Pancreas (tissue), 10 donors: ENCODE measurements at regions not wholly inside any gene's neighbourhood (a gene's known extent, or its start where the extent isn't known, plus 50 kb on each side); places are given as distances from the start of the nearest gene placed in this dataset.
"Not testable (repeated sequence)": the region's sequence is repeated elsewhere in the genome, so short reads cannot be mapped to it uniquely, and the experiment has no call there.

ENCODE experiments used
- ATAC-seq, 4 donors: fragments of 200-7000 bp; cut with Tn5 transposase; one replicate each; pipeline versions ENCODE4 v1.8.0 to v1.9.1; 2020; ENCODE audit warnings: mild to moderate bottlenecking in 4 of 4, moderate library complexity in 4 of 4
- DNase-seq, 6 donors: peaks; one replicate each; pipeline ENCODE4 v3.0.0-alpha.2; 2020
- FAIRE-seq: peaks from 2 replicates; lab custom pipeline; 2012; peaks lifted over from hg19 to GRCh38; lab: Jason Lieb, UNC
- H3K27ac ChIP-seq, 4 donors: fragments of 200-600 bp; sonication (generic); 1 replicate in 3 of 4; 2 replicates in 1 of 4; pipeline versions ENCODE4 v1.5.0 to v1.8.0; 2020
- H3K27me3 ChIP-seq, 4 donors: fragments of 200-600 bp; one replicate each; pipeline ENCODE4 v1.8.0; 2021
- H3K36me3 ChIP-seq, 3 donors: fragments of 200-600 bp; sonication (generic) in 1 of 3; one replicate each; pipeline versions ENCODE4 v1.5.0 to v1.8.0; 2020 to 2021
- H3K4me1 ChIP-seq, 3 donors: fragments of 200-600 bp; one replicate each; pipeline ENCODE4 v1.8.0; 2021
- H3K4me3 ChIP-seq, 4 donors: fragments of 200-600 bp; sonication (generic) in 2 of 4; one replicate each; pipeline versions ENCODE4 v1.5.0 to v1.8.0; 2020 to 2021
- H3K9me3 ChIP-seq, 4 donors: fragments of 200-600 bp; one replicate each; pipeline ENCODE4 v1.8.0; 2021
- CTCF ChIP-seq, 4 donors: fragments of 200-600 bp; sonication (generic) in 3 of 4; IDR thresholded peaks; one replicate each; pipeline versions ENCODE4 v1.5.0 to v1.8.0; 2021; ENCODE audit warnings: antibody characterized with exemption in 4 of 4
- WGBS, 2 donors: extraction: QIAGEN DNeasy Blood & Tissue Kit; methylation state at CpG; one replicate each; pipeline ENCODE4 v1.1.7; 2013; 5-methylcytosine and 5-hydroxymethylcytosine counted together
- intact Hi-C, 3 donors: fragments of 100-400 bp; cut with DNase I; formaldehyde crosslinking; loops; one replicate each; pipeline versions ENCODE4 v1.11.1 to v1.14.2; 2022
- donor health status: healthy with polysubstance abuse.
- donor health status: DM: no; HTN: no; CAD: no; lungs with moderate emphysema.
- donor health status: DM: no; HTN: no; CAD: no.
- donor health status: control.
- donor health status: control.
- donor health status: Bipolar disorder and iron deficiency.
- donor health status: DM: yes; HTN: yes; CAD: no.
- donor health status: DM: no; HTN: no; CAD: no.
- donor health status: DM: no; HTN: no; CAD: no.
- donor health status: DM: yes; HTN: yes; CAD: no.

- DNase-seq (no peak), ATAC-seq (no peak), FAIRE-seq (no peak)
- H3K4me3 ChIP-seq = no peak overlapping the region
- no peaks in the 10 kb centered on the region for H3K27me3 ChIP-seq
- H3K36me3 ChIP-seq = no peaks in the 10 kb centered on the region
- intact Hi-C loops = no loop called here
- TF ChIP-seq CTCF (IDR thresholded peaks at IDR 0.05) = no peak
- H3K9me3 ChIP-seq = no peaks in the 10 kb centered on the region
- WGBS, 2 donors = 42 to 52% methylated on average over 1 of the region's 1 CpG
- H3K27ac ChIP-seq = no peak overlapping the region
- H3K4me1 ChIP-seq = no peaks in the 10 kb centered on the region
Measured at GRCh38 chr16:8084302-8084701, 506.0 kb downstream of the TMEM114 start.

- H3K9me3 ChIP-seq = no peaks in the 10 kb centered on the region
- no peaks in the 10 kb centered on the region for H3K4me1 ChIP-seq
- H3K36me3 ChIP-seq = no peaks in the 10 kb centered on the region
- FAIRE-seq (no peak), ATAC-seq (no peak), DNase-seq (no peak)
- no peak overlapping the region for H3K4me3 ChIP-seq
- H3K27me3 ChIP-seq = no peaks in the 10 kb centered on the region
- no peak for TF ChIP-seq CTCF (IDR thresholded peaks at IDR 0.05)
- WGBS, 2 donors = 62 to 70% methylated on average over 4 of the region's 4 CpGs
- no peak overlapping the region for H3K27ac ChIP-seq
- intact Hi-C loops = no loop called here
Measured at GRCh38 chr16:8083560-8083959, 506.8 kb downstream of the TMEM114 start.

GRCh38 chr16:8080817-8081216 is 509.5 kb downstream of the TMEM114 start:
- intact Hi-C loops = no loop called here
- FAIRE-seq (no peak), DNase-seq (no peak), ATAC-seq (no peak)
- no peak for TF ChIP-seq CTCF (IDR thresholded peaks at IDR 0.05)
- Histone ChIP-seq H3K4me1 (no peaks in the 10 kb centered on the region), H3K27ac (no peak overlapping the region), H3K9me3 (no peaks in the 10 kb centered on the region), H3K27me3 (no peaks in the 10 kb centered on the region), H3K4me3 (no peak overlapping the region), H3K36me3 (no peaks in the 10 kb centered on the region)
- WGBS, 2 donors = 65 to 71% methylated on average over 3 of the region's 3 CpGs

- no peak for DNase-seq
- H3K27ac ChIP-seq = no peak overlapping the region
- H3K4me1 ChIP-seq = no peaks in the 10 kb centered on the region
- H3K36me3 ChIP-seq = no peaks in the 10 kb centered on the region
- 63 to 85% methylated on average over 5 of the region's 5 CpGs for WGBS, 2 donors
- no peaks in the 10 kb centered on the region for H3K27me3 ChIP-seq
- intact Hi-C loops = no loop called here
- H3K4me3 ChIP-seq = no peak overlapping the region
- ATAC-seq = no peak
- no peaks in the 10 kb centered on the region for H3K9me3 ChIP-seq
- TF ChIP-seq CTCF (IDR thresholded peaks at IDR 0.05) = no peak
- no peak for FAIRE-seq
Measured at GRCh38 chr16:8075271-8075670, 515.0 kb downstream of the TMEM114 start.

- H3K4me3 ChIP-seq = no peak overlapping the region
- no peak for TF ChIP-seq CTCF (IDR thresholded peaks at IDR 0.05)
- no peaks in the 10 kb centered on the region for H3K4me1 ChIP-seq
- no peaks in the 10 kb centered on the region for H3K9me3 ChIP-seq
- ATAC-seq (no peak), FAIRE-seq (no peak), DNase-seq (no peak)
- intact Hi-C loops = no loop called here
- 44 to 51% methylated on average over 2 of the region's 2 CpGs for WGBS, 2 donors
- H3K27ac ChIP-seq = no peak overlapping the region
- no peaks in the 10 kb centered on the region for H3K27me3 ChIP-seq
- H3K36me3 ChIP-seq = no peaks in the 10 kb centered on the region
Measured at GRCh38 chr16:8070506-8070905, 519.8 kb downstream of the TMEM114 start.

GRCh38 chr16:8068225-8068624 is 522.1 kb downstream of the TMEM114 start:
- FAIRE-seq, H3K4me3 ChIP-seq, DNase-seq, H3K27ac ChIP-seq, ATAC-seq, intact Hi-C loops, H3K4me1 ChIP-seq, H3K27me3 ChIP-seq, H3K9me3 ChIP-seq, H3K36me3 ChIP-seq: not testable (repeated sequence)
- WGBS, 2 donors = 63 to 71% methylated on average over 3 of the region's 3 CpGs
